Esophagus squamous epithelium (tissue), 5 donors: ENCODE measurements at regions not wholly inside any gene's neighbourhood (a gene's known extent, or its start where the extent isn't known, plus 50 kb on each side); places are given as distances from the start of the nearest gene placed in this dataset.
"Not testable (repeated sequence)": the region's sequence is repeated elsewhere in the genome, so short reads cannot be mapped to it uniquely, and the experiment has no call there.

Experiments
- DNase-seq: peaks from one replicate; lab custom pipeline; 2025; lab: John Stamatoyannopoulos, UW
- H3K27ac ChIP-seq, 4 donors: fragments of 200-600 bp; sonication (generic); one replicate each; pipeline ENCODE4 v1.5.1; 2016 to 2019; ENCODE audit warnings: mild to moderate bottlenecking in 1 of 4
- H3K27me3 ChIP-seq, 4 donors: fragments of 200-600 bp; sonication (generic); 1 replicate in 3 of 4; 2 replicates in 1 of 4; pipeline versions ENCODE4 v1.5.1 to v1.6.0; 2017 to 2021; ENCODE audit warnings: antibody characterized with exemption in 1 of 4
- H3K36me3 ChIP-seq, 3 donors: fragments of 200-600 bp; sonication (generic); one replicate each; pipeline ENCODE4 v1.5.1; 2016 to 2019
- H3K4me1 ChIP-seq, 3 donors: fragments of 200-600 bp; sonication (generic); one replicate each; pipeline ENCODE4 v1.5.1; 2017 to 2019
- H3K4me3 ChIP-seq, 4 donors: fragments of 200-600 bp; sonication (generic); 1 replicate in 3 of 4; 2 replicates in 1 of 4; pipeline ENCODE4 v1.5.1; 2016 to 2019; ENCODE audit warnings: mild to moderate bottlenecking in 2 of 4, moderate library complexity in 1 of 4
- H3K9me3 ChIP-seq, 3 donors: fragments of 200-600 bp; sonication (generic); one replicate each; pipeline ENCODE4 v1.5.1; 2016 to 2019
- POLR2A ChIP-seq, 4 donors: fragments of 450-650 bp; IDR thresholded peaks; one replicate each; pipeline ENCODE4 v1.6.1; 2017; ENCODE audit warnings: antibody characterized with exemption in 4 of 4, mild to moderate bottlenecking in 4 of 4, moderate library complexity in 3 of 4
- WGBS, 2 donors: methylation state at CpG; one replicate each; pipeline ENCODE4 v1.1.5; 2018; 5-methylcytosine and 5-hydroxymethylcytosine counted together
- intact Hi-C: fragments of 100-400 bp; cut with DNase I; formaldehyde crosslinking; loops from one replicate; pipeline ENCODE4 v1.15.0; 2022
- TF ChIP-seq, protein P1 (sequence below), 6 experiments: fragments of 450-650 bp in 4 of 6; fragments of 200-600 bp in 2 of 6; sonication (generic) in 2 of 6; IDR thresholded peaks; one replicate each; pipeline ENCODE4 v1.5.1; 2016 to 2019; ENCODE audit warnings: antibody characterized with exemption in 6 of 6, mild to moderate bottlenecking in 4 of 6, moderate library complexity in 4 of 6
- donor health status: DM: yes; HTN: yes; CAD: no.

DNA sequence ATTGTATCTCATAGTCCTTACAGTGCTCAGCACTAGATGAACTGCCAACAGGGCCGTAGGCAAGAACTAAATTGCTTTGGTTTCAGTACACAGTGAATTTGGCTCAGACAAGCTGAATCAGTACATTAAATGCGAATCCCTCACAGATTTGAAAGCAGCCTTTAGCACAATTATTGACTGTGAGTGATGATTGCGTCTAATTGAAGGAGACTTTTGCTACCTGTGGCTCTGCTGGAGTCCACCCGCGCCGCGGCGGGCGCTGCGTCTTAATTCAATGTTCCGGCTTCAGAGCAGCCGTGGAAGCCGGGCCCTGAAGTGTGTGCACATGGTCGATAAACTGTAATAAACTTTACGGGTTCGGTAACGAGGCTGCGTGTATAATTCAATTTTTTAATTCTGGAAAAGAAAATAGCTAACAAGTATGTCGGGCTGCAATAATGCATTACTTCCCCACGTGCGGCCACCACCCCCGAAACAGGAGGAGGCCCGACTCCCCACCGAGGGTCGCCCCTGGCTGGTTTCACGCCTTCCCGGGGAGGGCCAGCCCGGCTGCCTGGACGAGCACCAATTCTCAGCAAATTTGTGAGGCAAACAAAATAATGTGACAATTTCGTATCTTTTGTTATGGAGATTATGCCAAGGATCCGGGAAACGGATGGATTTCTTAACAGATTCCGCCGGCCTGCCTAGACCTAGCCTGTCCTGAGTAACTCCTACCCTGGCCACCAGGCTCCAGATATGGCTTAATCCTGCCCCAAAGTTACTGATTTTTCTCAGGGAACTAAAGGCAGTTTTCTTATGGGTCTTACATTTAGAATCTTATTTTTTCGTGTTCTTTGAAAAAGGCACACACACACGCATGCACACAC is 269.4 kb upstream of the IRX1 start:
- H3K27ac ChIP-seq = no peak overlapping the region
- TF ChIP-seq, protein P1, sequence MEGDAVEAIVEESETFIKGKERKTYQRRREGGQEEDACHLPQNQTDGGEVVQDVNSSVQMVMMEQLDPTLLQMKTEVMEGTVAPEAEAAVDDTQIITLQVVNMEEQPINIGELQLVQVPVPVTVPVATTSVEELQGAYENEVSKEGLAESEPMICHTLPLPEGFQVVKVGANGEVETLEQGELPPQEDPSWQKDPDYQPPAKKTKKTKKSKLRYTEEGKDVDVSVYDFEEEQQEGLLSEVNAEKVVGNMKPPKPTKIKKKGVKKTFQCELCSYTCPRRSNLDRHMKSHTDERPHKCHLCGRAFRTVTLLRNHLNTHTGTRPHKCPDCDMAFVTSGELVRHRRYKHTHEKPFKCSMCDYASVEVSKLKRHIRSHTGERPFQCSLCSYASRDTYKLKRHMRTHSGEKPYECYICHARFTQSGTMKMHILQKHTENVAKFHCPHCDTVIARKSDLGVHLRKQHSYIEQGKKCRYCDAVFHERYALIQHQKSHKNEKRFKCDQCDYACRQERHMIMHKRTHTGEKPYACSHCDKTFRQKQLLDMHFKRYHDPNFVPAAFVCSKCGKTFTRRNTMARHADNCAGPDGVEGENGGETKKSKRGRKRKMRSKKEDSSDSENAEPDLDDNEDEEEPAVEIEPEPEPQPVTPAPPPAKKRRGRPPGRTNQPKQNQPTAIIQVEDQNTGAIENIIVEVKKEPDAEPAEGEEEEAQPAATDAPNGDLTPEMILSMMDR (IDR thresholded peaks at IDR 0.05) = no peak
- no peak for TF ChIP-seq POLR2A (IDR thresholded peaks at IDR 0.05)
- 45 to 66% methylated on average over 32 to 35 of the region's 36 CpGs for WGBS, 2 donors
- no peak for DNase-seq
- H3K36me3 ChIP-seq = no peaks in the 10 kb centered on the region
- no peaks in the 10 kb centered on the region for H3K27me3 ChIP-seq
- no peaks in the 10 kb centered on the region for H3K9me3 ChIP-seq
- H3K4me3 ChIP-seq = no peak overlapping the region
- intact Hi-C loops = no loop called here
- peaks cover 0 to 10% (median 0%) of the 10 kb centered on the region in 3 donors for H3K4me1 ChIP-seq

DNA sequence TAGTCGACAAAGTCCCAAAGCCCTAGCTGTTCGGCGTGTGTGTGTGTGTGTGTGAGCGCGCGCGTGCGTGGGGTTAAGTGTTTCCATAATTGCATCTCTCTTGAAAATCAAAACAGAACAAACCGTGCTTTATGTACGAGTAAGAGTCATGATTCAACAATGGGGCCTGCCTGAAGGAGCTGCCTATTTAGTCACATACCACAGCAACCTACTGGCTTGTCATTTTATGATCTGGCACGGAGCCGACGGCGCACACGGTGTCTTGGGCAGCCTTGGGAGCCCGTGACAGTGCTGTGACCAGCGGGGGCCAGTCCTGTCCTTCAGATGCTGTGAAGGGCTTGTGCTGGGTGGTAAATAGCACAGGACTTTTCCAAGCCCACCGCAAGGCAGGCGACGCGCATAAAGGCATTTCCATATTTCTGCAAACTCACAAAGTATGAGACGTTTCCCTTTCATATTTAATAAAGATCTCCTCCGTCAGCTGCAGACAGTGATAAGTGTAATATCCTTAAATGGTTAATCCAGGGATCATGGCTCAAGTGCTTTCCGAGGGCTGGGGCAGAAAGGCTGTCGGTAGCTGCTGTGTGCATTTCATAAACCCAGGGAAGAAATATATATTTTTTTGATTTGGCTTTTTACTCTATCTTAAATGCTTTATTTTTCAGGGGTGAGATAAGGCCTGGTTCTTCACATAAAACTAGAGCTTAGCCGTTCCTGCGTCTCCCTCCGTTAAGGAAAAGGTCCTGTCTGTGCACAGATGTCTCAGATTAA is 270.2 kb upstream of the IRX1 start:
- Histone ChIP-seq H3K9me3 (no peaks in the 10 kb centered on the region), H3K27ac (no peak overlapping the region), H3K4me3 (no peak overlapping the region), H3K27me3 (no peaks in the 10 kb centered on the region), H3K36me3 (no peaks in the 10 kb centered on the region), H3K4me1 (peaks cover 0 to 10% (median 0%) of the 10 kb centered on the region in 3 donors)
- WGBS, 2 donors = 49 to 67% methylated on average over 18 to 25 of the region's 28 CpGs
- TF ChIP-seq, protein P1 (IDR thresholded peaks at IDR 0.05) = no peak
- no peak for TF ChIP-seq POLR2A (IDR thresholded peaks at IDR 0.05)
- intact Hi-C loops = no loop called here
- no peak for DNase-seq

DNA sequence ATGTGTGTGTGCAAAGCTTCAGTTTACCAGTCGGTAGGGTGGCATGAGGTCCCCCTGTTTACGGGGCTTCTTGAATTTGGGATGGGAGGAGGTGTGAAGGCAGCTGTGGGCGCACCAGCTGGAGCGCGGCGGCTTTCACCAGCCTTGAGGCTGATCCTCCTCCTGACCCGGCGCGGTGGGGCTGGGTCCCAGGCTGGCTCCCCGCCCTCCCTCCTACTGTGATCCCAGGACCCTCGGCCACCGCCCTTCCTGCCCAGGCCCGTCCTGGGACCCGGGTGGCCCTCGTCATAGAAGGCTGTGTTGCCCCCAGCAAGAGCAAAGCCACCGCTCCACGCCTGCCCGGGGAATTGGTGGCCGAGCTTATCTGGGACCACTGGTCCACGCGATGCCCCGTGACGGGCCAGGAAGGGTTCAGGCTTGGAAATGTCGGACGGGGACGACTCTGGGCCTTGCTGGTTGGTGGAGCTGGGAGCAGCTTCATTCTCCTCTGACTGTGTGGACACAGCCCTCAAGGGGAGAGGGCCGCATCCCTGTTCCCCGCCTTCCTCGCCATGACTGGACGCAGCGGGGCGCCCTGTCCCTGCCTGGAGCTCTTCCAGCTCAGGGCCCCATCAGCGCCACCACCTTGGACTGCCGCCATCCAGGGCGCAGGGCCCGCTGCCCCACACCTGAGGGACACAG is 271.1 kb upstream of the IRX1 start:
- H3K4me1 ChIP-seq = peaks cover 0 to 10% (median 0%) of the 10 kb centered on the region in 3 donors
- intact Hi-C loops = no loop called here
- H3K36me3 ChIP-seq = no peaks in the 10 kb centered on the region
- no peak overlapping the region for H3K4me3 ChIP-seq
- WGBS, 2 donors = 90 to 93% methylated on average over 15 to 17 of the region's 36 CpGs
- TF ChIP-seq, protein P1 (IDR thresholded peaks at IDR 0.05) = no peak
- no peak for TF ChIP-seq POLR2A (IDR thresholded peaks at IDR 0.05)
- H3K9me3 ChIP-seq = no peaks in the 10 kb centered on the region
- no peaks in the 10 kb centered on the region for H3K27me3 ChIP-seq
- no peak overlapping the region for H3K27ac ChIP-seq
- DNase-seq = no peak

DNA sequence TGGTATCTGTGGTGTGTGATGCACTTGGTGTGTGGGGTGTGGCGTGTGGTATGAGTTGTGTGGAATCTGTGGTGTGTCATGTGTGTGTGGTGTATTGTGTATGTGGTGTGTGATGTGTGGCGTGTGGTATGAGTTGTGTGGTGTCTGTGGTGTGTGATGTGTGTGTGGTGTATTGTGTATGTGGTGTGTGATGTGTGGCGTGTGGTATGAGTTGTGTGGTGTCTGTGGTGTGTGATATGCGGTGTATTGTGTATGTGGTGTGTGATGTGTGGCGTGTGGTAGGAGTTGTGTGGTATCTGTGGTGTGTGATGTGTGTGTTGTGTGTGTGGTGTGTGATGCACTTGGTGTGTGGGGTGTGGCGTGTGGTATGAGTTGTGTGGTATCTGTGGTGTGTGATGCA is 271.7 kb upstream of the IRX1 start:
- H3K36me3 ChIP-seq, H3K27ac ChIP-seq, H3K9me3 ChIP-seq, intact Hi-C loops, H3K27me3 ChIP-seq, H3K4me3 ChIP-seq, H3K4me1 ChIP-seq, DNase-seq: not testable (repeated sequence)
- 82 to 96% methylated on average over 6 of the region's 6 CpGs for WGBS, 2 donors

DNA sequence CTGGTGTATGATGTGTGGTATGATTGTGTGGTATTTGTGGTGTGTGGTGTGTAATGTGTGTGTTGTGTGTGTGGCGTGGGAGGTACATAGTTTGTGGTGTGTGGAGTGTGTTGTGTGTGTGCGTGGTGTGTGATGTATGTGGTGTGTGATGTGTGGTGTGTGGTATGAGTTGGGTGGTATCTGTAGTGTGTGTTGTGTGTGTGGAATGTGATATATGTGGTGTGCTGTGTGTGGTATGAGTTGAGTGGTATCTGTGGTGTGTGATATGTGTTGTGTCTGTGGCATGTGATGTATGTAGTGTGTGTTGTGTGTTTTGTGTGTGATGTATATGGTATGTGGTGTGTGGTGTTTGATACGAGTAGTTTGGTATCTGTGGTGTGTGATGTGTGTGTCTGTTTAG is 272.5 kb upstream of the IRX1 start:
- 89 to 92% methylated on average over 3 of the region's 3 CpGs for WGBS, 2 donors
- Histone ChIP-seq H3K9me3 (no peaks in the 10 kb centered on the region), H3K4me3 (no peak overlapping the region), H3K27ac (no peak overlapping the region), H3K4me1 (peaks cover 0 to 10% (median 0%) of the 10 kb centered on the region in 3 donors), H3K27me3 (no peaks in the 10 kb centered on the region), H3K36me3 (no peaks in the 10 kb centered on the region)
- TF ChIP-seq POLR2A (IDR thresholded peaks at IDR 0.05) = no peak
- TF ChIP-seq, protein P1 (IDR thresholded peaks at IDR 0.05) = no peak
- DNase-seq = no peak
- intact Hi-C loops = no loop called here
